Neural cell (in vitro differentiated cells): ENCODE measurements at regions not wholly inside any gene's neighbourhood (a gene's known extent, or its start where the extent isn't known, plus 50 kb on each side); places are given as distances from the start of the nearest gene placed in this dataset.

ENCODE experiments used
- H2AFZ ChIP-seq: fragments of 200-600, 300-800 bp; sonication (generic), shearing (Covaris generic); 2 replicates; pipeline ENCODE4 v1.6.0; 2014; ENCODE audit warnings: low read depth, mild to moderate bottlenecking, antibody characterized with exemption, low read length, moderate library complexity
- H3F3A ChIP-seq: fragments of 200-600 bp; shearing (Covaris generic); 2 replicates; pipeline ENCODE4 v1.6.1; 2016; ENCODE audit warnings: mild to moderate bottlenecking, moderate library complexity, mixed read lengths, antibody characterized with exemption, low read length; ENCODE audit not compliant: insufficient read depth, poor library complexity, severe bottlenecking
- H3K27ac ChIP-seq: fragments of 200-600, 300-800 bp; sonication (generic), shearing (Covaris generic); 2 replicates; pipeline ENCODE4 v1.5.1; 2014; ENCODE audit warnings: mild to moderate bottlenecking, low read length, moderate library complexity
- H3K27me3 ChIP-seq: fragments of 300-800, 200-600 bp; sonication (generic), shearing (Covaris generic); 2 replicates; pipeline ENCODE4 v1.6.0; 2014; ENCODE audit warnings: mild to moderate bottlenecking, low read depth, low read length, moderate library complexity; ENCODE audit not compliant: insufficient read depth
- H3K36me3 ChIP-seq: fragments of 300-800, 200-600 bp; sonication (generic), shearing (Covaris generic); 2 replicates; pipeline ENCODE4 v1.5.1; 2014; ENCODE audit warnings: mild to moderate bottlenecking, antibody characterized with exemption, low read length, moderate library complexity; ENCODE audit not compliant: insufficient read depth
- H3K4me2 ChIP-seq: fragments of 300-800, 200-600 bp; sonication (generic), shearing (Covaris generic); 2 replicates; pipeline ENCODE4 v1.6.0; 2014; ENCODE audit warnings: mild to moderate bottlenecking, low read length
- H3K4me3 ChIP-seq: fragments of 300-800, 200-600 bp; sonication (generic), shearing (Covaris generic); 2 replicates; pipeline ENCODE4 v1.5.1; 2014; ENCODE audit warnings: mild to moderate bottlenecking, low read length, moderate library complexity
- H3K79me2 ChIP-seq: fragments of 200-600 bp; shearing (Covaris generic); replicated peaks from 2 replicates; pipeline ENCODE4 v1.6.0; 2014; ENCODE audit warnings: mild to moderate bottlenecking, low read length, moderate library complexity; ENCODE audit not compliant: insufficient read depth
- H3K9ac ChIP-seq: fragments of 300-800, 200-600 bp; sonication (generic), shearing (Covaris generic); 2 replicates; pipeline ENCODE4 v1.6.1; 2016; ENCODE audit warnings: mild to moderate bottlenecking, low read length, mixed read lengths
- H3K9me2 ChIP-seq: fragments of 200-600 bp; shearing (Covaris generic); 2 replicates; pipeline ENCODE4 v1.6.1; 2016; ENCODE audit warnings: mild to moderate bottlenecking, low read length, mixed read lengths; ENCODE audit not compliant: insufficient read depth
- H3K9me3 ChIP-seq: fragments of 200-600, 300-800 bp; sonication (generic), shearing (Covaris generic); 2 replicates; pipeline ENCODE4 v1.6.1; 2016; ENCODE audit warnings: mild to moderate bottlenecking, mixed run types, low read length, moderate library complexity, mixed read lengths
- H4K20me1 ChIP-seq: fragments of 200-600 bp; shearing (Covaris generic); 2 replicates; pipeline ENCODE4 v1.6.1; 2016; ENCODE audit warnings: mild to moderate bottlenecking, mixed run types; ENCODE audit not compliant: insufficient read depth
- CTCF ChIP-seq: fragments of 450-650 bp; IDR thresholded peaks from 2 replicates; pipeline ENCODE4 v1.5.1; 2014; ENCODE audit warnings: antibody characterized with exemption, mild to moderate bottlenecking, moderate library complexity; ENCODE audit not compliant: poor library complexity, severe bottlenecking
- EZH2 ChIP-seq: fragments of 200-600, 300-800 bp; shearing (Covaris generic), sonication (generic); IDR thresholded peaks from 2 replicates; pipeline ENCODE4 v1.6.1; 2014; ENCODE audit warnings: antibody characterized with exemption, low read length, borderline replicate concordance, mild to moderate bottlenecking; ENCODE audit not compliant: insufficient read depth, poor library complexity, severe bottlenecking
- MXI1 ChIP-seq: fragments of 450-650 bp; conservative IDR thresholded peaks from 2 replicates; pipeline ENCODE4 v1.6.1; 2014; ENCODE audit warnings: antibody characterized with exemption, mild to moderate bottlenecking; ENCODE audit not compliant: poor library complexity, severe bottlenecking
- POLR2AphosphoS5 ChIP-seq: IDR thresholded peaks from 2 replicates; pipeline ENCODE4 v1.6.1; 2012
- RAD21 ChIP-seq: fragments of 450-650 bp; conservative IDR thresholded peaks from 2 replicates; pipeline ENCODE4 v1.6.1; 2014; ENCODE audit warnings: antibody characterized with exemption, mild to moderate bottlenecking, moderate library complexity
- REST ChIP-seq: IDR thresholded peaks from 2 replicates; pipeline ENCODE4 v1.6.1; 2012; ENCODE audit warnings: borderline replicate concordance
- SMC3 ChIP-seq: fragments of 450-650 bp; conservative IDR thresholded peaks from 2 replicates; pipeline ENCODE4 v1.6.1; 2014; ENCODE audit warnings: antibody characterized with exemption, mild to moderate bottlenecking, moderate library complexity; ENCODE audit not compliant: poor library complexity
- TAF1 ChIP-seq: IDR thresholded peaks from 2 replicates; pipeline ENCODE4 v1.6.1; 2012; ENCODE audit warnings: low read depth

GRCh38 chr11:126140201-126140925 is 71.1 kb downstream of the RPUSD4 start:
- no peak for TF ChIP-seq CTCF
- Histone ChIP-seq H3K4me3 (no peak overlapping the region), H4K20me1 (no peaks in the 10 kb centered on the region), H3K79me2 (no peaks in the 10 kb centered on the region), H3K9me2 (no peaks in the 10 kb centered on the region), H3K27me3 (no peaks in the 10 kb centered on the region), H3K4me2 (no peak overlapping the region), H3F3A (no peaks in the 10 kb centered on the region), H3K36me3 (no peaks in the 10 kb centered on the region), H3K27ac (no peak overlapping the region), H3K9ac (no peak overlapping the region), H2AFZ (no peak overlapping the region), H3K9me3 (no peaks in the 10 kb centered on the region)

GRCh38 chr11:126139111-126140091 is 72.0 kb downstream of the RPUSD4 start:
- H3K27ac ChIP-seq: no peak overlapping the region
- H3K4me3 ChIP-seq: no peak overlapping the region
- no peak for TF ChIP-seq CTCF
- TF ChIP-seq REST: no peak
- no peak for TF ChIP-seq MXI1
- TF ChIP-seq POLR2AphosphoS5: no peak
- no peak for TF ChIP-seq SMC3
- no peak for TF ChIP-seq TAF1
- no peak for TF ChIP-seq EZH2
- TF ChIP-seq RAD21: no peak
- no peaks in the 10 kb centered on the region for H3K79me2 ChIP-seq
- H4K20me1 ChIP-seq: no peaks in the 10 kb centered on the region
- H3K36me3 ChIP-seq: no peaks in the 10 kb centered on the region
- no peaks in the 10 kb centered on the region for H3K9me3 ChIP-seq
- H3F3A ChIP-seq: no peaks in the 10 kb centered on the region
- H3K27me3 ChIP-seq: no peaks in the 10 kb centered on the region
- H2AFZ ChIP-seq: no peak overlapping the region
- no peak overlapping the region for H3K4me2 ChIP-seq
- no peaks in the 10 kb centered on the region for H3K9me2 ChIP-seq
- H3K9ac ChIP-seq: no peak overlapping the region
